ENCODE measurements at regions not wholly inside any gene's neighbourhood (a gene's known extent, or its start where the extent isn't known, plus 50 kb on each side); places are given as distances from the start of the nearest gene placed in this dataset.

- no peak overlapping the region for H3K9ac ChIP-seq (ENCODE audit: control insufficient read depth, extremely low read depth, insufficient read depth, low read length)
- no peaks in the 10 kb centered on the region for H3K36me3 ChIP-seq (ENCODE audit: control insufficient read depth in 2 of 2, extremely low read depth in 1 of 2, insufficient read depth in 2 of 2, low read length in 2 of 2)
- H3K27ac ChIP-seq (ENCODE audit: control insufficient read depth, insufficient read depth, low read length): no peak overlapping the region
- H2AFZ ChIP-seq (ENCODE audit: control insufficient read depth, low read length): no peak overlapping the region
- no peak overlapping the region for H3K4me2 ChIP-seq (ENCODE audit: control insufficient read depth, extremely low read depth, insufficient read depth, low read depth, low read length)
- peaks cover 10% of the 10 kb centered on the region for H3K27me3 ChIP-seq (ENCODE audit: control insufficient read depth, extremely low read depth, insufficient read depth, low read length)
- no peaks in the 10 kb centered on the region for H4K20me1 ChIP-seq (ENCODE audit: control insufficient read depth, extremely low read depth, insufficient read depth, low read length)
- no peaks in the 10 kb centered on the region for H3K79me2 ChIP-seq (ENCODE audit: control insufficient read depth, insufficient read depth, low read length)
- H3K9me3 ChIP-seq (ENCODE audit: control insufficient read depth, low read depth, low read length): peaks cover 14% of the 10 kb centered on the region
- no peaks in the 10 kb centered on the region for H3K9me1 ChIP-seq (ENCODE audit: control insufficient read depth, extremely low read depth, insufficient read depth, low read length)
- no peak for TF ChIP-seq EZH2 (IDR thresholded peaks at IDR 0.05; ENCODE audit: low read length)
- TF ChIP-seq, protein P1, sequence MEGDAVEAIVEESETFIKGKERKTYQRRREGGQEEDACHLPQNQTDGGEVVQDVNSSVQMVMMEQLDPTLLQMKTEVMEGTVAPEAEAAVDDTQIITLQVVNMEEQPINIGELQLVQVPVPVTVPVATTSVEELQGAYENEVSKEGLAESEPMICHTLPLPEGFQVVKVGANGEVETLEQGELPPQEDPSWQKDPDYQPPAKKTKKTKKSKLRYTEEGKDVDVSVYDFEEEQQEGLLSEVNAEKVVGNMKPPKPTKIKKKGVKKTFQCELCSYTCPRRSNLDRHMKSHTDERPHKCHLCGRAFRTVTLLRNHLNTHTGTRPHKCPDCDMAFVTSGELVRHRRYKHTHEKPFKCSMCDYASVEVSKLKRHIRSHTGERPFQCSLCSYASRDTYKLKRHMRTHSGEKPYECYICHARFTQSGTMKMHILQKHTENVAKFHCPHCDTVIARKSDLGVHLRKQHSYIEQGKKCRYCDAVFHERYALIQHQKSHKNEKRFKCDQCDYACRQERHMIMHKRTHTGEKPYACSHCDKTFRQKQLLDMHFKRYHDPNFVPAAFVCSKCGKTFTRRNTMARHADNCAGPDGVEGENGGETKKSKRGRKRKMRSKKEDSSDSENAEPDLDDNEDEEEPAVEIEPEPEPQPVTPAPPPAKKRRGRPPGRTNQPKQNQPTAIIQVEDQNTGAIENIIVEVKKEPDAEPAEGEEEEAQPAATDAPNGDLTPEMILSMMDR (optimal IDR thresholded peaks at IDR 0.05 in 1 of 3, IDR thresholded peaks at IDR 0.05 in 1 of 3, conservative IDR thresholded peaks at IDR 0.05 in 1 of 3; ENCODE audit: extremely low read depth in 1 of 3, insufficient read depth in 2 of 3, low read length in 3 of 3): no peak
- DNase-seq (ENCODE audit: low read depth, low spot score) (no peak), FAIRE-seq (no peak)
- no peaks in the 10 kb centered on the region for H3K4me1 ChIP-seq (ENCODE audit: control insufficient read depth, extremely low read depth, insufficient read depth, low read length)
- dilution Hi-C loops (cut with MboI; ENCODE audit: extremely low pct_ligation_motif_present, low sequenced_read_pairs): no loop called here
- no peak overlapping the region for H3K4me3 ChIP-seq (ENCODE audit: control insufficient read depth in 2 of 3, extremely low read depth in 1 of 3, insufficient read depth in 2 of 3, low read depth in 1 of 3, low read length in 3 of 3)
Observed at GRCh38 chr6:167671977-167672687, 154.6 kb upstream of the AFDN start.

DNA sequence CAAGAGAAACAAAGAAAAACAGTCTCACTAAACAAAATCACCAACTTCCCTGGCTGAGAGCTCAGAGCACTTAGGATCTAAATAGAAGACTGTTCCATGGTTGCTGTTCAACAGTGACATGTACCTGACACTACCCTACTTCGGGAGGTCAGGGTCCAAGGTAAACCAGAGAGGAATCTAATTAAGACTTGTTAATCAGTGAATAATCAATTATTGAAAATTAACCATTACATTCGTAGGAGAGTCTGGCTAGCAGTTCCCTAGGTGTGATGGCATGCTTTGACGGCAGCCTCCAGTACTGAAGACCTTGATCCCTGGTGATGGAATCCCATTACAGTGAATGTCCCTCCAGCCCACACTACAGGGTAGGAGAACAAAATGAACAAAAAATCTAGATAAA is 154.0 kb upstream of the AFDN start:
- H3K9me3 ChIP-seq (ENCODE audit: control insufficient read depth, low read depth, low read length): peaks cover 14% of the 10 kb centered on the region
- H3K79me2 ChIP-seq (ENCODE audit: control insufficient read depth, insufficient read depth, low read length): no peaks in the 10 kb centered on the region
- no peak overlapping the region for H2AFZ ChIP-seq (ENCODE audit: control insufficient read depth, low read length)
- TF ChIP-seq, protein P1 (optimal IDR thresholded peaks at IDR 0.05 in 1 of 3, IDR thresholded peaks at IDR 0.05 in 1 of 3, conservative IDR thresholded peaks at IDR 0.05 in 1 of 3; ENCODE audit: extremely low read depth in 1 of 3, insufficient read depth in 2 of 3, low read length in 3 of 3): no peak
- TF ChIP-seq EZH2 (IDR thresholded peaks at IDR 0.05; ENCODE audit: low read length): no peak
- peaks cover 16% of the 10 kb centered on the region for H3K27me3 ChIP-seq (ENCODE audit: control insufficient read depth, extremely low read depth, insufficient read depth, low read length)
- H3K4me1 ChIP-seq (ENCODE audit: control insufficient read depth, extremely low read depth, insufficient read depth, low read length): no peaks in the 10 kb centered on the region
- H3K4me3 ChIP-seq (ENCODE audit: control insufficient read depth in 2 of 3, extremely low read depth in 1 of 3, insufficient read depth in 2 of 3, low read depth in 1 of 3, low read length in 3 of 3): no peak overlapping the region
- H3K36me3 ChIP-seq (ENCODE audit: control insufficient read depth in 2 of 2, extremely low read depth in 1 of 2, insufficient read depth in 2 of 2, low read length in 2 of 2): no peaks in the 10 kb centered on the region
- no peak overlapping the region for H3K9ac ChIP-seq (ENCODE audit: control insufficient read depth, extremely low read depth, insufficient read depth, low read length)
- dilution Hi-C loops (cut with MboI; ENCODE audit: extremely low pct_ligation_motif_present, low sequenced_read_pairs): no loop called here
- no peak overlapping the region for H3K27ac ChIP-seq (ENCODE audit: control insufficient read depth, insufficient read depth, low read length)
- no peaks in the 10 kb centered on the region for H4K20me1 ChIP-seq (ENCODE audit: control insufficient read depth, extremely low read depth, insufficient read depth, low read length)
- DNase-seq (ENCODE audit: low read depth, low spot score) (no peak), FAIRE-seq (no peak)
- no peak overlapping the region for H3K4me2 ChIP-seq (ENCODE audit: control insufficient read depth, extremely low read depth, insufficient read depth, low read depth, low read length)
- no peaks in the 10 kb centered on the region for H3K9me1 ChIP-seq (ENCODE audit: control insufficient read depth, extremely low read depth, insufficient read depth, low read length)

Measured in keratinocyte (primary cell).